Neural cell (in vitro differentiated cells): ENCODE measurements at regions not wholly inside any gene's neighbourhood (a gene's known extent, or its start where the extent isn't known, plus 50 kb on each side); places are given as distances from the start of the nearest gene placed in this dataset.

Source experiments
- H2AFZ ChIP-seq: fragments of 200-600, 300-800 bp; sonication (generic), shearing (Covaris generic); 2 replicates; pipeline ENCODE4 v1.6.0; 2014; ENCODE audit warnings: low read depth, mild to moderate bottlenecking, antibody characterized with exemption, low read length, moderate library complexity
- H3F3A ChIP-seq: fragments of 200-600 bp; shearing (Covaris generic); 2 replicates; pipeline ENCODE4 v1.6.1; 2016; ENCODE audit warnings: mild to moderate bottlenecking, moderate library complexity, mixed read lengths, antibody characterized with exemption, low read length; ENCODE audit not compliant: insufficient read depth, poor library complexity, severe bottlenecking
- H3K27ac ChIP-seq: fragments of 200-600, 300-800 bp; sonication (generic), shearing (Covaris generic); 2 replicates; pipeline ENCODE4 v1.5.1; 2014; ENCODE audit warnings: mild to moderate bottlenecking, low read length, moderate library complexity
- H3K27me3 ChIP-seq: fragments of 300-800, 200-600 bp; sonication (generic), shearing (Covaris generic); 2 replicates; pipeline ENCODE4 v1.6.0; 2014; ENCODE audit warnings: mild to moderate bottlenecking, low read depth, low read length, moderate library complexity; ENCODE audit not compliant: insufficient read depth
- H3K36me3 ChIP-seq: fragments of 300-800, 200-600 bp; sonication (generic), shearing (Covaris generic); 2 replicates; pipeline ENCODE4 v1.5.1; 2014; ENCODE audit warnings: mild to moderate bottlenecking, antibody characterized with exemption, low read length, moderate library complexity; ENCODE audit not compliant: insufficient read depth
- H3K4me2 ChIP-seq: fragments of 300-800, 200-600 bp; sonication (generic), shearing (Covaris generic); 2 replicates; pipeline ENCODE4 v1.6.0; 2014; ENCODE audit warnings: mild to moderate bottlenecking, low read length
- H3K4me3 ChIP-seq: fragments of 300-800, 200-600 bp; sonication (generic), shearing (Covaris generic); 2 replicates; pipeline ENCODE4 v1.5.1; 2014; ENCODE audit warnings: mild to moderate bottlenecking, low read length, moderate library complexity
- H3K79me2 ChIP-seq: fragments of 200-600 bp; shearing (Covaris generic); replicated peaks from 2 replicates; pipeline ENCODE4 v1.6.0; 2014; ENCODE audit warnings: mild to moderate bottlenecking, low read length, moderate library complexity; ENCODE audit not compliant: insufficient read depth
- H3K9ac ChIP-seq: fragments of 300-800, 200-600 bp; sonication (generic), shearing (Covaris generic); 2 replicates; pipeline ENCODE4 v1.6.1; 2016; ENCODE audit warnings: mild to moderate bottlenecking, low read length, mixed read lengths
- H3K9me2 ChIP-seq: fragments of 200-600 bp; shearing (Covaris generic); 2 replicates; pipeline ENCODE4 v1.6.1; 2016; ENCODE audit warnings: mild to moderate bottlenecking, low read length, mixed read lengths; ENCODE audit not compliant: insufficient read depth
- H3K9me3 ChIP-seq: fragments of 200-600, 300-800 bp; sonication (generic), shearing (Covaris generic); 2 replicates; pipeline ENCODE4 v1.6.1; 2016; ENCODE audit warnings: mild to moderate bottlenecking, mixed run types, low read length, moderate library complexity, mixed read lengths
- H4K20me1 ChIP-seq: fragments of 200-600 bp; shearing (Covaris generic); 2 replicates; pipeline ENCODE4 v1.6.1; 2016; ENCODE audit warnings: mild to moderate bottlenecking, mixed run types; ENCODE audit not compliant: insufficient read depth
- EP300 ChIP-seq: fragments of 450-650 bp; conservative IDR thresholded peaks from 2 replicates; pipeline ENCODE4 v1.6.1; 2014; ENCODE audit warnings: antibody characterized with exemption, mild to moderate bottlenecking, moderate library complexity; ENCODE audit not compliant: poor library complexity, severe bottlenecking
- EZH2 ChIP-seq: fragments of 200-600, 300-800 bp; shearing (Covaris generic), sonication (generic); IDR thresholded peaks from 2 replicates; pipeline ENCODE4 v1.6.1; 2014; ENCODE audit warnings: antibody characterized with exemption, low read length, borderline replicate concordance, mild to moderate bottlenecking; ENCODE audit not compliant: insufficient read depth, poor library complexity, severe bottlenecking
- MXI1 ChIP-seq: fragments of 450-650 bp; conservative IDR thresholded peaks from 2 replicates; pipeline ENCODE4 v1.6.1; 2014; ENCODE audit warnings: antibody characterized with exemption, mild to moderate bottlenecking; ENCODE audit not compliant: poor library complexity, severe bottlenecking
- POLR2AphosphoS5 ChIP-seq: IDR thresholded peaks from 2 replicates; pipeline ENCODE4 v1.6.1; 2012
- RAD21 ChIP-seq: fragments of 450-650 bp; conservative IDR thresholded peaks from 2 replicates; pipeline ENCODE4 v1.6.1; 2014; ENCODE audit warnings: antibody characterized with exemption, mild to moderate bottlenecking, moderate library complexity
- SMC3 ChIP-seq: fragments of 450-650 bp; conservative IDR thresholded peaks from 2 replicates; pipeline ENCODE4 v1.6.1; 2014; ENCODE audit warnings: antibody characterized with exemption, mild to moderate bottlenecking, moderate library complexity; ENCODE audit not compliant: poor library complexity
- TAF1 ChIP-seq: IDR thresholded peaks from 2 replicates; pipeline ENCODE4 v1.6.1; 2012; ENCODE audit warnings: low read depth
- TF ChIP-seq, protein P1 (sequence below): IDR thresholded peaks from 2 replicates; pipeline ENCODE4 v1.6.1; 2012; ENCODE audit warnings: borderline replicate concordance
- TF ChIP-seq, protein P2 (sequence below): fragments of 450-650 bp; IDR thresholded peaks from 2 replicates; pipeline ENCODE4 v1.5.1; 2014; ENCODE audit warnings: antibody characterized with exemption, mild to moderate bottlenecking, moderate library complexity; ENCODE audit not compliant: poor library complexity, severe bottlenecking

DNA sequence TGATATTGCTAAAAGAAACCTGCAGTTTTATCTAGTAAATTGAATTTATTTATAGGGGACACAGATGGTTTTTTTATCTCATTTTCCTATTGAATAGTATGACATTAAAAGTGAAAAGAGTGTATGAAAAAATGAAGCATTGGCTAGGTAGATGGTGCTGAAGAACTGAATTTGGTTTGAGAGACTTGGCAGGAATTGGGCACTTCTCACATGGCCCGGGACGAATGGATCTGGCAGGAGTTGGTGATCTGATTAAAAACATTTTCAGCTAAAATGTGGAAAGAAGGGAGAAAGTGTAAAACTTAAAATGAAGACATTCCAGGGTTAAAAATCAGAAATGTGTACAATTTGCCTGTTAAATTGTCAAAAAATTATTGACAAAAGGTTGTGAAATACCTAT, 1088.5 kb upstream of the PABPC4L start:
- no peaks in the 10 kb centered on the region for H3K79me2 ChIP-seq
- no peak overlapping the region for H3K9ac ChIP-seq
- H3K27ac ChIP-seq, result no peak overlapping the region
- H3K4me2 ChIP-seq, result no peak overlapping the region
- H3F3A ChIP-seq, result no peaks in the 10 kb centered on the region
- H2AFZ ChIP-seq, result no peak overlapping the region
- H3K4me3 ChIP-seq, result no peak overlapping the region
- H3K27me3 ChIP-seq, result no peaks in the 10 kb centered on the region
- H3K9me3 ChIP-seq, result no peaks in the 10 kb centered on the region
- no peaks in the 10 kb centered on the region for H4K20me1 ChIP-seq
- TF ChIP-seq RAD21 (no peak), EP300 (no peak), EZH2 (no peak), POLR2AphosphoS5 (no peak), SMC3 (no peak), MXI1 (no peak), TAF1 (no peak)
- TF ChIP-seq, protein P1, sequence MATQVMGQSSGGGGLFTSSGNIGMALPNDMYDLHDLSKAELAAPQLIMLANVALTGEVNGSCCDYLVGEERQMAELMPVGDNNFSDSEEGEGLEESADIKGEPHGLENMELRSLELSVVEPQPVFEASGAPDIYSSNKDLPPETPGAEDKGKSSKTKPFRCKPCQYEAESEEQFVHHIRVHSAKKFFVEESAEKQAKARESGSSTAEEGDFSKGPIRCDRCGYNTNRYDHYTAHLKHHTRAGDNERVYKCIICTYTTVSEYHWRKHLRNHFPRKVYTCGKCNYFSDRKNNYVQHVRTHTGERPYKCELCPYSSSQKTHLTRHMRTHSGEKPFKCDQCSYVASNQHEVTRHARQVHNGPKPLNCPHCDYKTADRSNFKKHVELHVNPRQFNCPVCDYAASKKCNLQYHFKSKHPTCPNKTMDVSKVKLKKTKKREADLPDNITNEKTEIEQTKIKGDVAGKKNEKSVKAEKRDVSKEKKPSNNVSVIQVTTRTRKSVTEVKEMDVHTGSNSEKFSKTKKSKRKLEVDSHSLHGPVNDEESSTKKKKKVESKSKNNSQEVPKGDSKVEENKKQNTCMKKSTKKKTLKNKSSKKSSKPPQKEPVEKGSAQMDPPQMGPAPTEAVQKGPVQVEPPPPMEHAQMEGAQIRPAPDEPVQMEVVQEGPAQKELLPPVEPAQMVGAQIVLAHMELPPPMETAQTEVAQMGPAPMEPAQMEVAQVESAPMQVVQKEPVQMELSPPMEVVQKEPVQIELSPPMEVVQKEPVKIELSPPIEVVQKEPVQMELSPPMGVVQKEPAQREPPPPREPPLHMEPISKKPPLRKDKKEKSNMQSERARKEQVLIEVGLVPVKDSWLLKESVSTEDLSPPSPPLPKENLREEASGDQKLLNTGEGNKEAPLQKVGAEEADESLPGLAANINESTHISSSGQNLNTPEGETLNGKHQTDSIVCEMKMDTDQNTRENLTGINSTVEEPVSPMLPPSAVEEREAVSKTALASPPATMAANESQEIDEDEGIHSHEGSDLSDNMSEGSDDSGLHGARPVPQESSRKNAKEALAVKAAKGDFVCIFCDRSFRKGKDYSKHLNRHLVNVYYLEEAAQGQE, result no peak
- TF ChIP-seq, protein P2, sequence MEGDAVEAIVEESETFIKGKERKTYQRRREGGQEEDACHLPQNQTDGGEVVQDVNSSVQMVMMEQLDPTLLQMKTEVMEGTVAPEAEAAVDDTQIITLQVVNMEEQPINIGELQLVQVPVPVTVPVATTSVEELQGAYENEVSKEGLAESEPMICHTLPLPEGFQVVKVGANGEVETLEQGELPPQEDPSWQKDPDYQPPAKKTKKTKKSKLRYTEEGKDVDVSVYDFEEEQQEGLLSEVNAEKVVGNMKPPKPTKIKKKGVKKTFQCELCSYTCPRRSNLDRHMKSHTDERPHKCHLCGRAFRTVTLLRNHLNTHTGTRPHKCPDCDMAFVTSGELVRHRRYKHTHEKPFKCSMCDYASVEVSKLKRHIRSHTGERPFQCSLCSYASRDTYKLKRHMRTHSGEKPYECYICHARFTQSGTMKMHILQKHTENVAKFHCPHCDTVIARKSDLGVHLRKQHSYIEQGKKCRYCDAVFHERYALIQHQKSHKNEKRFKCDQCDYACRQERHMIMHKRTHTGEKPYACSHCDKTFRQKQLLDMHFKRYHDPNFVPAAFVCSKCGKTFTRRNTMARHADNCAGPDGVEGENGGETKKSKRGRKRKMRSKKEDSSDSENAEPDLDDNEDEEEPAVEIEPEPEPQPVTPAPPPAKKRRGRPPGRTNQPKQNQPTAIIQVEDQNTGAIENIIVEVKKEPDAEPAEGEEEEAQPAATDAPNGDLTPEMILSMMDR, result no peak
- H3K9me2 ChIP-seq, result no peaks in the 10 kb centered on the region
- H3K36me3 ChIP-seq, result no peaks in the 10 kb centered on the region

DNA sequence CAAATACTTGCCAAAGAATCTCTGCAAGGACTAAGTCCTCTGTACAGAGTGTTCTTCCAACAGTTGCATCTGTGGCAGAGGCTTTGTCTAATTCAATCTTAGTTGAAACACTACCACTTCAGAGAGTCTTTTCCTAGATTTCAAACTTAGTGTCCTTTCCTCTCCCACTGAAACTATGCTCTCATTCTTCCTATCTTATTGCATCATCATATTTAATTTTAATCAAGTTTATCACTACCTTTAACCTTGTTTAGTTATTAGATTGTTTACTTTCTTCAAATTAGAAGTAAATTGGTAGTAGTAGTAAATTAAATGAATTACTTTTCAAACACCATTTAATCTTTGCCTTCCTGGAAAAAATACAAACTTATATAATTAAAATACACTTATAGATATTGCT, 1082.3 kb upstream of the PABPC4L start:
- H3K4me3 ChIP-seq, result no peak overlapping the region
- no peaks in the 10 kb centered on the region for H3K79me2 ChIP-seq
- no peaks in the 10 kb centered on the region for H3K9me2 ChIP-seq
- H2AFZ ChIP-seq, result no peak overlapping the region
- no peaks in the 10 kb centered on the region for H3K36me3 ChIP-seq
- H3K27ac ChIP-seq, result no peak overlapping the region
- H4K20me1 ChIP-seq, result no peaks in the 10 kb centered on the region
- H3K27me3 ChIP-seq, result no peaks in the 10 kb centered on the region
- no peaks in the 10 kb centered on the region for H3K9me3 ChIP-seq
- TF ChIP-seq EZH2, result no peak
- TF ChIP-seq, protein P1, result no peak
- TF ChIP-seq POLR2AphosphoS5, result no peak
- H3K9ac ChIP-seq, result no peak overlapping the region
- no peaks in the 10 kb centered on the region for H3F3A ChIP-seq
- no peak overlapping the region for H3K4me2 ChIP-seq
